Loucy (cell line): ENCODE measurements at regions not wholly inside any gene's neighbourhood (a gene's known extent, or its start where the extent isn't known, plus 50 kb on each side); places are given as distances from the start of the nearest gene placed in this dataset.

Experiments
- H2AFZ ChIP-seq: fragments of 200-600 bp; sonication (generic); 2 replicates; pipeline ENCODE4 v1.6.0; 2016; ENCODE audit warnings: antibody characterized with exemption, mild to moderate bottlenecking, low read length, moderate library complexity
- H3F3A ChIP-seq: fragments of 200-600 bp; 2 replicates; pipeline ENCODE4 v1.6.0; 2016; ENCODE audit warnings: antibody characterized with exemption, low read depth, mild to moderate bottlenecking
- H3K27me3 ChIP-seq: fragments of 200-600 bp; sonication (generic); 2 replicates; pipeline ENCODE4 v1.6.1; 2014; ENCODE audit warnings: low read length, mild to moderate bottlenecking; ENCODE audit not compliant: insufficient read depth, poor library complexity, severe bottlenecking
- H3K36me3 ChIP-seq: fragments of 200-600 bp; sonication (generic); 2 replicates; pipeline ENCODE4 v1.6.1; 2016; ENCODE audit warnings: low read length; ENCODE audit not compliant: insufficient read depth
- H3K4me1 ChIP-seq: fragments of 200-600 bp; sonication (generic); 2 replicates; pipeline ENCODE4 v1.5.1; 2014; ENCODE audit warnings: low read length, mild to moderate bottlenecking; ENCODE audit not compliant: insufficient read depth, poor library complexity, severe bottlenecking
- H3K4me2 ChIP-seq: fragments of 200-600 bp; sonication (generic); 2 replicates; pipeline ENCODE4 v1.6.0; 2014; ENCODE audit warnings: antibody characterized with exemption, low read length, low read depth, mild to moderate bottlenecking; ENCODE audit not compliant: poor library complexity, severe bottlenecking
- H3K4me3 ChIP-seq: fragments of 200-600 bp; sonication (generic); 2 replicates; pipeline ENCODE4 v1.5.1; 2014; ENCODE audit warnings: low read length, mild to moderate bottlenecking, mixed read lengths; ENCODE audit not compliant: poor library complexity, severe bottlenecking
- H3K79me2 ChIP-seq: fragments of 200-600 bp; sonication (generic); 2 replicates; pipeline ENCODE4 v1.6.1; 2014; ENCODE audit warnings: low read length; ENCODE audit not compliant: insufficient read depth
- H3K9ac ChIP-seq: fragments of 200-600 bp; sonication (generic); 2 replicates; pipeline ENCODE4 v1.6.0; 2014; ENCODE audit warnings: mild to moderate bottlenecking, low read depth, low read length, moderate library complexity; ENCODE audit not compliant: poor library complexity, severe bottlenecking
- H3K9me2 ChIP-seq: fragments of 200-600 bp; sonication (generic); replicated peaks from 2 replicates; pipeline ENCODE4 v1.6.1; 2016; ENCODE audit warnings: low read depth, low read length, mixed read lengths
- H3K9me3 ChIP-seq: fragments of 200-600 bp; sonication (generic); 2 replicates; pipeline ENCODE4 v1.6.1; 2014; ENCODE audit warnings: mild to moderate bottlenecking, antibody characterized with exemption, low read length, low read depth; ENCODE audit not compliant: insufficient read depth
- H4K20me1 ChIP-seq: fragments of 200-600 bp; sonication (generic); 2 replicates; pipeline ENCODE4 v1.6.0; 2014; ENCODE audit warnings: antibody characterized with exemption, low read length, mild to moderate bottlenecking; ENCODE audit not compliant: insufficient read depth, poor library complexity, severe bottlenecking
- CTCF ChIP-seq: fragments of 200-600 bp; sonication (generic); conservative IDR thresholded peaks from 2 replicates; pipeline ENCODE4 v1.5.1; 2014; ENCODE audit warnings: mild to moderate bottlenecking, antibody characterized with exemption, low read length
- EZH2phosphoT487 ChIP-seq: fragments of 200-600 bp; IDR thresholded peaks from 2 replicates; pipeline ENCODE4 v1.6.1; 2018; ENCODE audit warnings: antibody characterized with exemption, mild to moderate bottlenecking, moderate library complexity, borderline replicate concordance

GRCh38 chr5:167208911-167209310, 1082.5 kb upstream of the WWC1 start:
- Histone ChIP-seq H4K20me1 (no peaks in the 10 kb centered on the region), H2AFZ (no peak overlapping the region), H3K9me3 (no peaks in the 10 kb centered on the region), H3K36me3 (no peaks in the 10 kb centered on the region), H3K4me2 (no peak overlapping the region), H3K4me1 (no peaks in the 10 kb centered on the region), H3F3A (no peaks in the 10 kb centered on the region), H3K9me2 (no peaks in the 10 kb centered on the region), H3K27me3 (no peaks in the 10 kb centered on the region), H3K79me2 (no peaks in the 10 kb centered on the region), H3K4me3 (no peak overlapping the region), H3K9ac (no peak overlapping the region)
- TF ChIP-seq EZH2phosphoT487 (no peak), CTCF (no peak)

GRCh38 chr5:167217097-167217743, 1074.2 kb upstream of the WWC1 start:
- Histone ChIP-seq H2AFZ (no peak overlapping the region), H3K27me3 (no peaks in the 10 kb centered on the region), H3K36me3 (no peaks in the 10 kb centered on the region), H3K79me2 (no peaks in the 10 kb centered on the region), H3K9me2 (no peaks in the 10 kb centered on the region), H3K9me3 (no peaks in the 10 kb centered on the region), H3K9ac (no peak overlapping the region), H3K4me1 (no peaks in the 10 kb centered on the region), H4K20me1 (no peaks in the 10 kb centered on the region), H3K4me3 (no peak overlapping the region), H3F3A (no peaks in the 10 kb centered on the region), H3K4me2 (no peak overlapping the region)
- no peak for TF ChIP-seq EZH2phosphoT487
- no peak for TF ChIP-seq CTCF

GRCh38 chr5:167219298-167219697, 1072.1 kb upstream of the WWC1 start:
- no peaks in the 10 kb centered on the region for H4K20me1 ChIP-seq
- TF ChIP-seq CTCF (no peak), EZH2phosphoT487 (no peak)
- H3K27me3 ChIP-seq = no peaks in the 10 kb centered on the region
- no peaks in the 10 kb centered on the region for H3K79me2 ChIP-seq
- no peak overlapping the region for H3K4me3 ChIP-seq
- H3K9me2 ChIP-seq = no peaks in the 10 kb centered on the region
- H3K9me3 ChIP-seq = no peaks in the 10 kb centered on the region
- H3K36me3 ChIP-seq = no peaks in the 10 kb centered on the region
- no peaks in the 10 kb centered on the region for H3F3A ChIP-seq
- H2AFZ ChIP-seq = no peak overlapping the region
- H3K4me1 ChIP-seq = no peaks in the 10 kb centered on the region
- no peak overlapping the region for H3K4me2 ChIP-seq
- no peak overlapping the region for H3K9ac ChIP-seq
